ENCODE measurements at regions not wholly inside any gene's neighbourhood (a gene's known extent, or its start where the extent isn't known, plus 50 kb on each side); places are given as distances from the start of the nearest gene placed in this dataset.
"Not testable (repeated sequence)": the region's sequence is repeated elsewhere in the genome, so short reads cannot be mapped to it uniquely, and the experiment has no call there.

DNA sequence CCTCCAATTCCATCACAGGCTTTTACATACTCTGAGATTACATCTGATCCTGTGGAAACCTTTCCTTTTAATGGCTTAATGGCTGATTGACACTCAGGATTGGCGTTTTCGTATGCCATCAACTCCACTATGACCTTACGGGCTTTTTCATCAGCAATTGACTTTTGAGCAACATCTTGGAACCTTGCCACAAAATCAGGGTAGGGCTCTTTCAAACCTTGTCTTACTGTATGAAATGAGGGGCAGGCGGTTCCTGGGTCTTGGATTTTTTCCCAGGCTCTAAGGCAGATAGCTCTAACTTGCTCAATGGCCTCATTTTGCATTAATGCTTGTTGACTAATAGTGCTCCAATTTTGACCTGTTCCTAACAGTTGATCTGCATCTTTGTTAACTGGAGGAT lies 250.9 kb upstream of the PRKCQ start:
- not testable (repeated sequence) for DNase-seq (ENCODE audit: low read depth in 2 of 3, low spot score in 2 of 3)

DNA sequence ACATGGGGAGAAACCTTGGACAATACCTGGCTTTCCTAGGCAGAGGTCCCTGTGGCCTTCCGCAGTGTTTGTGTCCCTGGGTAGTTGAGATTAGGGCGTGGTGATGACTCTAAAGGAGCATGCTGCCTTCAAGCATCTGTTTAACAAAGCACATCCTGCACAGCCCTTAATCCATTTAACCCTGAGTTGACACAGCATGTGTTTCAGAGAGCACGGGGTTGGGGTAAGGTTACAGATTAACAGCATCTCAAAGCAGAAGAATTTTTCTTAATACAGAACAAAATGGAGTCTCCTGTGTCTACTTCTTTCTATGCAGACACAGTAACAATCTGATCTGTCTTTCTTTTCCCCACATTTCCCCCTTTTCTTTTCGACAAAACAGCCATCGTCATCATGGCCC lies 244.7 kb upstream of the PRKCQ start:
- DNase-seq (ENCODE audit: low read depth in 2 of 3, low spot score in 2 of 3), result not testable (repeated sequence)

DNA sequence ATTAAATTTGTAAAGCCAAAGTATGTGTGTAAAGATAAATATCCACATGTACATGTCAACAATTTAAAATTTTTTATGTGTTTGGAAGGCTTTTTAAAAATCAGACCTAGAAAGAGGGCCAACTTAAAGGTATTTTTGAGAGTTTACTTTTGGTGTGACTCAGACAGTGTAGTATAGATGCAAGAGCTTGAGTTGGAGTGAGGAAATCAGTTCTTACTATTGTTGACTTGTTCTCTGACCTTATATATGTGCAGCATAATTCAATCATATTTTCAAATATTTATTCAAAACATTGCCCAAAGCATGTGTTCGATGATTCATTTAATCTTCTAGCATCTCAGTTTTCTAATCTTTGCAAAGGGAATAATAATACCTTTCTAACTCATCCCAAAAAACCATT lies 243.7 kb upstream of the PRKCQ start:
- no peak for DNase-seq (ENCODE audit: low read depth in 2 of 3, low spot score in 2 of 3)

DNA sequence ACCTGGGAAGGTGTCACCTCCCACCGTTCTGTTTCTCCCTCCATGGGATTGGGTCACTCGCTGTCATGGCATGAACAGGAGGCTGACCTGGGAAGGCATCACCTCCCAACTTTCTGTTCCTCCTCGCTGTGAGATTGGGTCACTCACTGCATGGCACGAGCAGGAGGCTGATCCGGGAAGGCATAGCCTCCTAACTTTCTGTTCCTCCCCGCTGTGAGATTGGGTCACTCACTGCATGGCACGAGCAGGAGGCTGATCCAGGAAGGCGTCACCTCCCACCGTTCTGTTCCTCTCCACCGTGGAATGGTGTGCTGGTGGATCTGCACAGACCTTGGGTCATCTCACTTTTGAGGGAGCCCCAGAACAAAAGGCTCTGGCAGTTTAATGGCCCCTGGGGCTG lies 239.2 kb upstream of the PRKCQ start:
- no peak for DNase-seq (ENCODE audit: low read depth in 2 of 3, low spot score in 2 of 3)

DNA sequence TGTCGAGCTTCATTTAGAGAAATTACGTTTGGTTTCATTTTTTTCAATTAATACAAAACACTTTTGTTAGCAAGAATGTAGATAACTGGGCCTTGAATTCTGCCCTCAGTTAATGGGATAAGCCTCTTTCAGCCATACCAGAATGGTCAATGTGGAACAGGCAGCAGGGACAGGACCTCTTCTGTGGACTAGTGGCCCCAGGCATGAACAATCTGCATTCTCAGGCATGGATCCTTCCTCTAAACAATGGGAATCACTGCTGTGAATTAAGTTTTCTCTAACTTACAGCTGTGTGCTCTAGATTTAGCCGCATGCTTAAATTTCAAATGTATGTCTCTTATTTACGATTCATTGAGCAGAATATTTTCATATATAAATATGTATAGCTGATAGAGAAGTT lies 237.7 kb upstream of the PRKCQ start:
- DNase-seq (ENCODE audit: low read depth in 2 of 3, low spot score in 2 of 3), result no peak

DNA sequence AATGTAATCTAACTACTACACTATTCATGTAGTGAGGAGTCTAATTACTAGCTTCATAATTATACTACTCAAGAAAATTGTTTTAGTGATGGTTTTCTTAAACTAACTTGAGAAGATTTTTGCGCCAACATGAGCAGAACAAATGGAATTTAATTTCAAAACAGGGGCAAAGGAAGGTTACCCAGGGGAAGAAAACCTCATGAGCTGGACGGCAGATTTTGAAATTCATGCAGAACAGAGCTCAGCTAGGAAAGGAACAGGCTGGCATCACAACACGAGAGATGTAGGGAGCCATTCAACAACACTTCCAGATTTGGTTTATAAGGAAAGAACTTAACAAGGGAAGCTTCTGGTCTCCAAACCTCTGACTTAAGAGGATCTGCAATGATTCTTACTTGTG lies 235.3 kb upstream of the PRKCQ start:
- no peak for DNase-seq (ENCODE audit: low read depth in 2 of 3, low spot score in 2 of 3)

DNA sequence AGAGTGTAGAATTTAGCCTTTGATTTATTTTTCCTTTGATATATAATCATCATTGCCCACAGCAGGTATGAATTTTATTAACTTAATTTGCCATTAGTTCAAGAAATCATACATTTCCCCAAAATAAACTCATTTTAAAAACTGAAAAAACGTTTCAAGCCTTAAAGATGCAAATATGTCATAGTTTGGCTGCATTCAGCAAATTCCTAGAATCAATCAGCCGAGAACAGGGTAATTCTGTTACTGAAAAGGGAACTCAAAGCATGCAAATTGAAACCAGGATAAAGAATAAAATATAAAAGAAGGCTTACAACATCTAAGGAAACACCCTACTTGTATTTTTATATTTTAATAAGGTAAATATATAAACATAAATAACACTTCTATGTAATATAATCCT lies 233.8 kb upstream of the PRKCQ start:
- no peak for DNase-seq (ENCODE audit: low read depth in 2 of 3, low spot score in 2 of 3)

DNA sequence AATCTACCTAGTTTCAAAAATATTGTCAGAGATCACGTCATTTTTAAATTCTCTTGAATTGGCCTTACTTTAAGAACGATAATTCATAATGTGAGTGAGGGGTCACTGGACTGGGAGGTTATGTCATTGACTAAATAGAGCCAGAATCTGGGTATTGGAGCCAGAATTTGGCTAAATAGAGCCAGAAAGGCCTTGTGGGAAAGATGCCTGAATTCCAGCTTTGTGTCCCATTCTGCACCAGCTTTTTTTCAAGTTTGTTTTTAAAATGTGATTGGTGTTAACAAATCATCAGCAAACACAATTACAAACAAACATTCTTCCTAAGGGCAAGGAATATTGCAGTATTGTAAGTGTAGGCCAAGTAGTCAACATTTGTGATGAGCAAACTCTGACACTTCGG lies 233.2 kb upstream of the PRKCQ start:
- no peak for DNase-seq (ENCODE audit: low read depth in 2 of 3, low spot score in 2 of 3)

DNA sequence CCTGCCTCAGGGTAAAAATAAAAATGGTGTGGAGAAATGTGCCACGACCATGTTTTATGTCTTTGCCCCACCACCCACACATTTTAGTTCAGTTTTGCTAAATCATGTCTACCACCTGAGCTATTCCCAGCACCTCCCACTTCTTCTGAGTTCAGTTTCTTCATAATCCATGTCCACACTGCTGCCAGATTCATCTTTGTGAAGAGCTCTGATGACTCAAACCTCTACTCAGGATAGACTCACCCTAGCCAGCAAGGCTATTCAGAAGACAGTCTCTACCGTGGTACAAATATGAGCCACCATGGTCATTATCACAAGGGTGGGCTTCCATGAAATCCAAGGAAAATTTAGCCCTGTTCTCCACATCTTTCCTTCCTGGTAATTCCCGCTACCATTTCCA lies 231.1 kb upstream of the PRKCQ start:
- DNase-seq (ENCODE audit: low read depth in 2 of 3, low spot score in 2 of 3), result no peak

DNA sequence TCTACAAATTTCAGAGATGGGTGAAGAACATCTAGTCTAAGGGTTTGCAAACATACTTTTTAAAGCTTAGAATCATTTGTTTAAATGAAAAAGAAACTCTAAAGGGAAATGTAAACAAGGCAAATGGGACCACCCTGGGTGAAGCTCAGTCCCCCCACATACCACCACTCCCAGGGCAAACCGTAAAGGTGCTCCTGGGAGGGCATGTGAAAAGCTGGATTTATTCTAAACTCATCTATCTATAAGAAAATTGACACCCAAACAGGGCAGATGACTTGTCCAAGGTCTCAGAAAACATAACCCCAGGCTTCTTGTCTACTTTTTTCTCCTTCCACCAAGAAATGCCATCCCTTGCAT lies 223.3 kb upstream of the PRKCQ start:
- no peak for DNase-seq (ENCODE audit: low read depth in 2 of 3, low spot score in 2 of 3)

DNA sequence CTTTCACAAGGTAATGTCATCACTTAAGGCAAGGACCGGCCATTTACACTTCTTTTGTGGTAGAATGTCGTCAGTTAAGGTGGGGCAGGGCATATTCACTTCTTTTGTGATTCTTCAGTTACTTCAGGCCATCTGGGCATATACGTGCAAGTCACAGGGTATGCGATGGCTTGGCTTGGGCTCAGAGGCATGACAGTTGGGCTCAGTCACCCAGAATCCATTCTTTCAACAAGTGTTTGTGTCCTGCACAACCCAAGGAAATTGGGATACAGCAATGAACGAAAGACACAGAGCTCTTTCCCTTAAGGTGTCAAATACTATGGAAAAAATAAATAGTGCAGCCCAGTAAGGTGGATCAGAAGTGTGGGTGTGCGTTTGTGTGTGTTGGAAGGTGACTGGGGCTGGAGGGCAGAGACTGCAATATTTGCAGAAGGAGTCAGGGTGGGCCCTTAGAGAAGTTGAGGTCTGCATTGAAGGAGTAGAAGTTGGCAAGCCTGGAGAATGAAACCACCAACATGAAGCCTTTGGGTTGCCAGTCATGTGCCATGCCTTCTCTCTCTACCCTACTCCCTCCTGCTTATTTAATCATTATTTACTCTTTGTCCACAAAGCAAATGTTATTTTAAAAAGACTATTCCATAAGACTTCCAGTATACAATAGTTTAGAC lies 222.8 kb upstream of the PRKCQ start:
- DNase-seq (ENCODE audit: low read depth in 2 of 3, low spot score in 2 of 3), result peak in 2 of 3 donors; percentile 10 to 64

DNA sequence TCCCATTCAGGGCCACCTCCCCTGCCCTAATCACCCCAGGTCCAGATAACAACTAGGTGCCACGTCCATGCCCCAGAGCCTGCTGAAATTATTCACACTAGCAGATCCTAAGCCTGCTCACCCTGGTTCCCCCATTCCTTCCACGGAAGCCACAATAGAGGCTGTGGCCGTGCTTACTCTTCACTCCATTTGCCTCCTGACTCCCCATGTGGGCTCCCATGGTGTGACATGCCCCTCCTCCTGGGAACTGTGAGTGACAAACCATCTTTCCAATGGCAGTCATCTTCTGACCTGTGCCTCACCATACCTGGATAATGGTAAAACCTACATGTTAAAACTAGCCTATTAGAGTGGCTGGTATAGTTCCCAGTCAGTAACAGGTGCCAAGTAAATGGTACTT lies 216.2 kb upstream of the PRKCQ start:
- DNase-seq (ENCODE audit: low read depth in 2 of 3, low spot score in 2 of 3), result no peak

DNA sequence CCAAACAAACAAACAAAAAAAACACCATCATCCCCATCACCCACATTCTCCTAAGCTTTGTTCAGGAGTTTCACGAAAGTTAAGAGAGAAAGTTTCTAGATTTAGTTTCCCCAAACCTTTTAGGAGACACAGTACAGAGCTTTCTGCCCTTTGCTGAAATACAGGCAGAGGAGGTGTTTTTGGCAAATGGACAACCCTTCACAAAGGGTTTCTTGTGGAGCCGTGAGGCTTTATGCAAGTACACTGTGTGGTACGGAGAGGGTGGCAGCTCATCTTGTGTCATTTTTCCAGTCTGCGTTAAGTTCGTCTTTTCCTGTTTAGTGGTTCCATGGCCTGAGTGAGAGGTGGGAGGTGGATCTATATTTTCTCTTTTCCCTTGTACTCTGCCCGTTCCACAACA lies 215.5 kb upstream of the PRKCQ start:
- DNase-seq (ENCODE audit: low read depth in 2 of 3, low spot score in 2 of 3), result no peak

DNA sequence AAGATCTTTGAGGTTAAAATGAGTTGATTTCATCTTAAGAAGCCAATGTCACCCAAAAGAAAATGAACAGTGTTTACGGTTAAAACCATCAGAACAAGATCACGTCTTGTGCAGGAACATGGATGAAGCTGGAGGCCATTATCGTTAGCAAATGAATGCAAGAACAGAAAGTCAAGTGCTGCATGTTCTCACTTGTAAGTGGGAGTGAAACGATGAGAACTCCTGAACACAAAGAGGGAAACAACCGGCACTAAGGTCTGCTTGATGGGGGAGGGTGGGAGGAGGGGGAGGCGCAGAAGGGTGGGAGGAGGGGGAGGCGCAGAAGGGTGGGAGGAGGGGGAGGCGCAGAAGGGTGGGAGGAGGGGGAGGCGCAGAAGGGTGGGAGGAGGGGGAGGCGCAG lies 214.8 kb upstream of the PRKCQ start:
- not testable (repeated sequence) for DNase-seq (ENCODE audit: low read depth in 2 of 3, low spot score in 2 of 3)

DNA sequence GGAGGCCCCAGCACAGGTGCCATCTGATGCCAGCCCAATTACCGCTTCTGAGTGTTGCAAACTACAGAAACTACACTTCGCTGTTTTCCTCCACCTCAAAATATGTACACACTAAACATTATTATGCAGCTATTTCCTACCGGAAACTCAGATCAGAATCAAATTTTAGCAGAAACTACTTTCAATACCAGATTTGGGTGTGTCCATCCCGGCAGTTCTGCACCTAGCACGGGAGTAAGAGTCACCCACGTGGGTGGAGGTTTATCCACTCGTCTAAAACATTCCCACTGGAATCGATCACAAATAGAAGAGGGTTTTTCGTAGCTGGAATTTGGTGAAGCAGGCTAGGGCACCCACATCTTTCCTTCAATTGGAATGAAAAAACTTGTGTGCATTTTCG lies 214.4 kb upstream of the PRKCQ start:
- DNase-seq (ENCODE audit: low read depth in 2 of 3, low spot score in 2 of 3), result no peak

DNA sequence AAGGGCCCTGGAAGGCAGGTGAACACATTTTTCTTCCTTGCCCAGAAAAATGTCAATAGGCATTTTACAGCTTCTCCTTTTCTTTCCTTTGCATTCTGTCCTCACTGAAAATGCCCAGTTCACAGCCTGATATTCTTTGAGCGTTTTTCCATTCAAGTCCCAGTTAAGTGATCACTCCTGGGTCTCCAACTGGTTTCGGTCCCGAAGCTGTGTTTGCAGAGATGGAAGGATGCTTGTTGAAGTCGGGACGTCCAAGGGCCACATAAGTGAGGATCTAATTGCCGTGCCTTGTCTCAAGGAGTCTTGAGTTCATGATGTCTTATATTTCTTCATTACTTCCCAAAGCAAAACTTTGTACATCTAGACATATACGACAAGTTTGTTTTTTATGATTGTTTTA lies 208.7 kb upstream of the PRKCQ start:
- DNase-seq (ENCODE audit: low read depth in 2 of 3, low spot score in 2 of 3), result no peak

DNA sequence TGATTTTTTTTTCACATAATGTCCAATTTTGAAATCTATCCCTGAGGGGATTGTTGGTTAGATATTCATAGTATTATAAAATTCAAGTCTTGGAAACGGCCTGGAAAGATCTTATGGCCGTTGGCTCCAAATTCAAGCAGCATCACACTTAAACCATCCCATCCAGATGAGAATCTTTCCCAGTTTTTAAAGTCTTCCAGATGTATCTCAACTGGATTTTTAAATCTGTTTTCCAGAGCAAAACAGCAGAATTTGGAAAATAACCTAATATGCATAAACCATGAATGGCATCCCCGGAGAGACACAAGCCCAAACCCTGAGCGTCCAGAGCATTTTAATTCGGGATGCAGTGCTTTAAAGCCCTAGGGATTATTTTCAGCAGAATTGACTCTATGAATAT lies 208.2 kb upstream of the PRKCQ start:
- no peak for DNase-seq (ENCODE audit: low read depth in 2 of 3, low spot score in 2 of 3)

DNA sequence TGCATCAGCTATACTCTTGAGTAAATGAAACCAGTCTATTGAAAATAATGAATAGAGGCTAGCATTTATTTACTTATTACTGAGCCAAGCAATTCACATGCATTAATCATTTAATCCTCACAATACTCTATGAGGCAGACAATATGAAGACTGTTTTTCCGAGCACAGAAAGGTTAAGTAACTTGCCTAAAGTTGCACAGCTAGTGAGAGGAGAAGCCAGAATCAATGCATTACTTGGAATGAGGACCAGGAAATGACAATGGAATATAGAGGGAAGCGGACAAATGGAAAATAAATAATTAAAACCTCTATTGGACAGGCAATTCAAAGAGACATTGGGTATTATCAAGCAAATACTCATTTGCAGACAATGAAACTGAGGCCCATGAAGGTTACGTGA lies 207.6 kb upstream of the PRKCQ start:
- no peak for DNase-seq (ENCODE audit: low read depth in 2 of 3, low spot score in 2 of 3)

DNA sequence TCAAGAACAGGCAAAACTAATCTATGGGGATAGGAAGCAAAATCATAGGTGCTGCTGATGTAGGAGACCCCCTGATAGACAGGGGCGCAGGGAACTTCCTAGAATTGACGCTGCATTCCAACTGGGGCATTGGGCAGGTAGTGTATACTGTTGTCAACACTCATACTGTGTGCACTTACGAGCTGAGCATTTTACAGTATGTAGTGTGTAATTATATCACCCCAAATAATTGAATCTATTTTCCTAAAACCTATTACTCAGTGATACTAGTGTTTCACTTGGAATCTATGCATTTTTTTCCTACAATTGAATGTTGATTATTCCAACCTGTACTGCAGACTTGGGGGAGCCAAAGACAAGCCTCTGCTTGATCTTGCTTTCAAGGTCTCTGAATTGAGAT lies 207.0 kb upstream of the PRKCQ start:
- no peak for DNase-seq (ENCODE audit: low read depth in 2 of 3, low spot score in 2 of 3)

DNA sequence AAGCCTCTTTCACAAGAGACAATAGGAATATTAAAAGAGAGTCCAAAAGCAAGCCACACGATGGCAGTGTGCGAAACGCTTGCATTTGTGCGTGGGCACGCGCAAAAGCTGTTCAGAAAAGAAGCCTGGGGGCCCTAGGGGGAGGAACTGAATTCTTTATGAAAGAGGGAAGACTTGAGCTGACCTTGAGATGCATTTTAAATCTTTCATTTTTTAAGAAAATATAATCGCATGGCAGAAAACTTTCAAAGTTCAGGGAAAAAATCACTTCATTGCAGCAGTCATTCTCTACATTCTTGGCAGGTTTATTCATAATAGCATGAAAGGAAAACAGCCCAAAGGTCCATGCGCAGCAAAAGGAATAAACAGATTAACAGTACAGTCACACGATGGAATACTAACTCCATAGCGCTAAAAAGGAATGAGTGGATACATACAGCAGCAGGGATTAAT lies 206.5 kb upstream of the PRKCQ start:
- DNase-seq (ENCODE audit: low read depth in 2 of 3, low spot score in 2 of 3), result peak in 2 of 3 donors; percentile 4 to 20

DNA sequence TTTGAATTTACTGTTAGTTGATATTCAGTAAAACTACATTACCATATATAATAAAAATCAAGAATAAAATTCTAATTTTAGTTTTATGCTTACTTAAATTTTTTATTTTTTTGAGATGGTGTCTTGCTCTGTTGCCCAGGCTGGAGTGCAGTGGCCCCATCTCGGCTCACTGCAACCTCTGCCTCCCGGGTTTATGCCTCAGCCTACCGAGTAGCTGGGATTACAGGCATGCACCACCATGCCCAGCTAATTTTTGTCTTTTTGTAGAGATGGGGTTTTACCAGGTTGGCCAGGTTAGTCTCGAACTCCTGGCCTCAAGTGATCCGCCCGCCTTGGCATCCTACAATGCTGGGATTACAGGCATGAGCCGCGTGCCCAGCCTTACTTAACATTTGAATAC lies 204.4 kb upstream of the PRKCQ start:
- DNase-seq (ENCODE audit: low read depth in 2 of 3, low spot score in 2 of 3), result not testable (repeated sequence)

DNA sequence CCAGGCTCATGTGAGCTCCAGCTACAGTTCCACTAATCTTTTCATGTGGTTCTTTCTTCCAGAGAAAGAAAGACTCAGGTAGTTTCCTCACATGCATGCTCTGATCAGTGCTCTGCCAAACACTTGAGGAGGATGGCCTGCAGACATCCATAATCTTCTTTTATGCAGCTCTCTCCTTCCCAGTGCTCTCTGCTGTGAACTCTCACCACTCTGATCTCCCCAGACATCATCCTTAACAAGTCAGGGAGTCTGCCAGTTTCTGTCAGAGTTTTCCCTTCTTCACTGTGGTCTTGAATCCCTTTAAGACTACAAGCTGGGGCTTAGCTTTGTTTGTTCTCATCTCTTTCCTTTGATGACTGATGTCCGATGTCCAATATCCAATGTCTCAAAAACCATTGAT lies 203.4 kb upstream of the PRKCQ start:
- DNase-seq (ENCODE audit: low read depth in 2 of 3, low spot score in 2 of 3), result no peak

DNA sequence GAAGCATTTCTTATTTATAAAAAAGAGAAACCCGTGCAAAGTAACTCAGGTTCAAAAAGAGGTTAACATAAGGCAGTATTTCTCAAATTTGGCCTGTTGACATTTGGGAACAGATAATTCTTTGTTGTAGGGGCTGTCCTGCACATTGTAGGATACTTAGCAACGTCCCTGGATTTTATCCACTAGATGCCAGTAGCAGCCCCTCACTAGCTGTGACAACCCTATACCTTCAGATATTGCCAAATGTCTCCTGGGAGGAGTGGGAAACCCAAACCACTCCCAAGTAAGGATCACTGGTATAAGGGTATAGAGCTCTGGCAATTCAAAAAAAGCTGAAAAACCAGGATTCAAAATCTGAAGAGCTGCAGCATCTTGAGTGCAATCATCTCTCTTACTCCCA lies 202.3 kb upstream of the PRKCQ start:
- DNase-seq (ENCODE audit: low read depth in 2 of 3, low spot score in 2 of 3), result no peak

All from hematopoietic multipotent progenitor cell (in vitro differentiated cells).